Peyer's patch (tissue), 4 donors: ENCODE measurements at regions not wholly inside any gene's neighbourhood (a gene's known extent, or its start where the extent isn't known, plus 50 kb on each side); places are given as distances from the start of the nearest gene placed in this dataset.

ENCODE experiments used
- CTCF ChIP-seq, 6 experiments: fragments of 450-650 bp in 4 of 6; fragments of 200-600 bp in 2 of 6; sonication (generic) in 1 of 6; IDR thresholded peaks; one replicate each; pipeline ENCODE4 v1.5.1; 2017 to 2019; ENCODE audit warnings: antibody characterized with exemption in 6 of 6, mild to moderate bottlenecking in 3 of 6, moderate library complexity in 1 of 6
- POLR2A ChIP-seq, 2 donors: fragments of 450-650 bp; IDR thresholded peaks; one replicate each; pipeline ENCODE4 v1.5.1; 2017; ENCODE audit warnings: antibody characterized with exemption in 2 of 2, mild to moderate bottlenecking in 2 of 2, moderate library complexity in 2 of 2

- TF ChIP-seq CTCF (IDR thresholded peaks at IDR 0.05) (no peak), POLR2A (IDR thresholded peaks at IDR 0.05) (no peak)
Measured at GRCh38 chr10:117823980-117824379, 222.8 kb downstream of the RAB11FIP2 start.
